Activated CD4-positive, CD25-positive, alpha-beta regulatory T cell treated with anti-CD3 and anti-CD28 coated beads, Interleukin-2, amount 50 U/mL, for 16 hours (primary cell): ENCODE measurements at regions not wholly inside any gene's neighbourhood (a gene's known extent, or its start where the extent isn't known, plus 50 kb on each side); places are given as distances from the start of the nearest gene placed in this dataset.

Experiments
- DNase-seq: peaks from one replicate; pipeline ENCODE4 v3.0.0-alpha.2; 2020; ENCODE audit warnings: low read depth, low spot score

GRCh38 chr2:143819190-143819735, 690.0 kb downstream of the ARHGAP15 start:
- no peak for DNase-seq
